ENCODE measurements at regions not wholly inside any gene's neighbourhood (a gene's known extent, or its start where the extent isn't known, plus 50 kb on each side); places are given as distances from the start of the nearest gene placed in this dataset.

DNA sequence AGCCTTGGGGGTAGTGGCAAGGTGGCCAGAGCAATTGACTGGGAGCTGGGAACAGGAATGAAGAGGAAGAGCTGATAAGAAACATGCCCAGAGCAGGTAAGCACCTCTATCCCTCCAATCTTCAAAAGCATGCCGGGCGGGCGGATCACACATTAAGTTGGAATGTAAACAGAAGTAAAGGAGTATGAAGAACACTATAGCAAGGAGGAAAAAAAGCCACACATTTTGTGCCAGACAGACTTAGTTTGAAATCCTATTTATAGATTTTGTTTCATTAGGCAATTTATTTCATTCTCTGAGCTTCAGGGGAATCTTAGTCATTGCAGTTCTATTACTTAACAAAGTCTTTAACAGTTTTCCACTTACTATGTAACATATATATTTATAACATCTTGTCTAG lies 173.9 kb upstream of the TNC start:
- H3K9ac ChIP-seq (ENCODE audit: low read depth in 1 of 2, low read length in 2 of 2): no peak overlapping the region
- H3K36me3 ChIP-seq (ENCODE audit: control insufficient read depth in 4 of 4, insufficient read depth in 3 of 4, low read depth in 1 of 4, low read length in 3 of 4): no peaks in the 10 kb centered on the region
- no peaks in the 10 kb centered on the region for H3K9me3 ChIP-seq (ENCODE audit: control insufficient read depth in 4 of 4, low read length in 3 of 4)
- H3K4me3 ChIP-seq (ENCODE audit: low read depth in 1 of 3, low read length in 3 of 3): no peak overlapping the region
- H3K27ac ChIP-seq (ENCODE audit: low read depth in 1 of 2, low read length in 2 of 2): no peak overlapping the region
- no peak for DNase-seq (ENCODE audit: low spot score)
- H3K4me1 ChIP-seq (ENCODE audit: control insufficient read depth in 4 of 4, insufficient read depth in 4 of 4, low read length in 3 of 4): no peaks in the 10 kb centered on the region
- TF ChIP-seq YY1 (IDR thresholded peaks at IDR 0.05): no peak
- no peak for TF ChIP-seq FOXA1 (IDR thresholded peaks at IDR 0.05)
- no peak for TF ChIP-seq EGR1 (IDR thresholded peaks at IDR 0.05; ENCODE audit: low read depth in 2 of 2)
- TF ChIP-seq, protein P1, sequence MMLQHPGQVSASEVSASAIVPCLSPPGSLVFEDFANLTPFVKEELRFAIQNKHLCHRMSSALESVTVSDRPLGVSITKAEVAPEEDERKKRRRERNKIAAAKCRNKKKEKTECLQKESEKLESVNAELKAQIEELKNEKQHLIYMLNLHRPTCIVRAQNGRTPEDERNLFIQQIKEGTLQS (IDR thresholded peaks at IDR 0.05): no peak
- TF ChIP-seq, protein P2, sequence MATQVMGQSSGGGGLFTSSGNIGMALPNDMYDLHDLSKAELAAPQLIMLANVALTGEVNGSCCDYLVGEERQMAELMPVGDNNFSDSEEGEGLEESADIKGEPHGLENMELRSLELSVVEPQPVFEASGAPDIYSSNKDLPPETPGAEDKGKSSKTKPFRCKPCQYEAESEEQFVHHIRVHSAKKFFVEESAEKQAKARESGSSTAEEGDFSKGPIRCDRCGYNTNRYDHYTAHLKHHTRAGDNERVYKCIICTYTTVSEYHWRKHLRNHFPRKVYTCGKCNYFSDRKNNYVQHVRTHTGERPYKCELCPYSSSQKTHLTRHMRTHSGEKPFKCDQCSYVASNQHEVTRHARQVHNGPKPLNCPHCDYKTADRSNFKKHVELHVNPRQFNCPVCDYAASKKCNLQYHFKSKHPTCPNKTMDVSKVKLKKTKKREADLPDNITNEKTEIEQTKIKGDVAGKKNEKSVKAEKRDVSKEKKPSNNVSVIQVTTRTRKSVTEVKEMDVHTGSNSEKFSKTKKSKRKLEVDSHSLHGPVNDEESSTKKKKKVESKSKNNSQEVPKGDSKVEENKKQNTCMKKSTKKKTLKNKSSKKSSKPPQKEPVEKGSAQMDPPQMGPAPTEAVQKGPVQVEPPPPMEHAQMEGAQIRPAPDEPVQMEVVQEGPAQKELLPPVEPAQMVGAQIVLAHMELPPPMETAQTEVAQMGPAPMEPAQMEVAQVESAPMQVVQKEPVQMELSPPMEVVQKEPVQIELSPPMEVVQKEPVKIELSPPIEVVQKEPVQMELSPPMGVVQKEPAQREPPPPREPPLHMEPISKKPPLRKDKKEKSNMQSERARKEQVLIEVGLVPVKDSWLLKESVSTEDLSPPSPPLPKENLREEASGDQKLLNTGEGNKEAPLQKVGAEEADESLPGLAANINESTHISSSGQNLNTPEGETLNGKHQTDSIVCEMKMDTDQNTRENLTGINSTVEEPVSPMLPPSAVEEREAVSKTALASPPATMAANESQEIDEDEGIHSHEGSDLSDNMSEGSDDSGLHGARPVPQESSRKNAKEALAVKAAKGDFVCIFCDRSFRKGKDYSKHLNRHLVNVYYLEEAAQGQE (IDR thresholded peaks at IDR 0.05): no peak
- no peak for TF ChIP-seq FOXA2 (IDR thresholded peaks at IDR 0.05)
- no peak for TF ChIP-seq HNF4A (conservative IDR thresholded peaks at IDR 0.05)
- TF ChIP-seq RAD21 (IDR thresholded peaks at IDR 0.05): no peak
- H3K27me3 ChIP-seq (ENCODE audit: control insufficient read depth in 4 of 4, insufficient read depth in 4 of 4, low read length in 3 of 4): peaks cover 0 to 5% (median 0%) of the 10 kb centered on the region in 4 donors
- 49% methylated on average over 3 of the region's 3 CpGs for WGBS

DNA sequence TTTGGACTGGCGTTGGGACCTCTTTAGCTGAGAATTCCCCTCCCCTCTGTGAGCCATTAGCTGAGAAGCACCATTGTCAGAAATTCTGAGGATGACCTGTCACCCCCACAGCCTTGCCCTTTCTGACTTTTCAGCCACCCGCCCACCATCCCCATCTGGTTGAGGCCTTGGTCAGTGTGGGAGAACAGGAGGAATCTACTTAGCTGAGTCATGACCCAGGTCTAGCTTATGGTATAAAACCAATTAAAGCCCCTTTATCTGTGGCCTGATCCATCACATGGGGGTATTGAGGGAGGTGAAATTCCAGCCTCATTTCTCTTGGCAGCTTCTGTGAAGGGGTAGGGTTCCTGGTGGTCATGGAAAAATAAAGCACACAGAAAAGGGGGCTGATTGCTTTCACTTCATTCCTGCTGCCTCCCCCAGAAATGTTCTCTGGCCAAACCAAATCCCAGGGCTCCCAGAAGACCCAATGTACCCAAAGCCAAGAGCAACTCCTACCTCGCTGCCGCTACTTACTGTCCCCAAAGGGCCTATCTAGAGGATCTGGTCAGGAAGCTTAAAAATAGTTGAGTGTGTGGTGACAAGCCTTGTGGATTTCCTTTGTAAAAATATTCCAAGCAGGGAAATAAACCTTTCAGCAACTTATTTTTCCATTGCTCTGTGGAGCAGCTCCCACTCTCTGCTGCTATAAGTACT lies 174.8 kb upstream of the TNC start:
- no peak overlapping the region for H3K27ac ChIP-seq (ENCODE audit: low read depth in 1 of 2, low read length in 2 of 2)

DNA sequence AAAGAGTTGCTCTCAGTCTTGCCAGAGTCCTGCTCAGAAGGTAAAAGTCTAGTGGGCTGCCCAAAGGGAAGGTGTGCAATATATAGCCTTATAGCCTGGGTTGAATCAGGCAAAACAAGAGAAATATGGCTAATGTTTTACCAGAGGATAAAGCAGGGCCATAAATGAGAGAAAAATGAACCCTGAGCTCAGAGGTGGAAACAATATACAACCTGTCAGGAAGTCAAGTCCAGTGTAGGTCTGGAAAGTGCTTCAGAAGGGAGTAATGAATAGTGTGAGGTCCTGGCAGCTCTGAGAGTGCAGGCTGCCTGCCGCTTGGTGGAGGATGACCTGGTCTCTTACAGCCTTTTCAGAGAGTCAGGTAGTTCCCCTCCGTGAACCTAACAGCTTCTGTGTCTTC lies 177.8 kb upstream of the TNC start:
- TF ChIP-seq RAD21 (IDR thresholded peaks at IDR 0.05) (no peak), EGR1 (IDR thresholded peaks at IDR 0.05; ENCODE audit: low read depth in 2 of 2) (no peak), FOXA2 (IDR thresholded peaks at IDR 0.05) (no peak), YY1 (IDR thresholded peaks at IDR 0.05) (no peak), JUND (IDR thresholded peaks at IDR 0.05) (no peak), HNF4A (conservative IDR thresholded peaks at IDR 0.05) (no peak), RXRA (IDR thresholded peaks at IDR 0.05) (no peak), TAF1 (conservative IDR thresholded peaks at IDR 0.05) (no peak)
- TF ChIP-seq, protein P3, sequence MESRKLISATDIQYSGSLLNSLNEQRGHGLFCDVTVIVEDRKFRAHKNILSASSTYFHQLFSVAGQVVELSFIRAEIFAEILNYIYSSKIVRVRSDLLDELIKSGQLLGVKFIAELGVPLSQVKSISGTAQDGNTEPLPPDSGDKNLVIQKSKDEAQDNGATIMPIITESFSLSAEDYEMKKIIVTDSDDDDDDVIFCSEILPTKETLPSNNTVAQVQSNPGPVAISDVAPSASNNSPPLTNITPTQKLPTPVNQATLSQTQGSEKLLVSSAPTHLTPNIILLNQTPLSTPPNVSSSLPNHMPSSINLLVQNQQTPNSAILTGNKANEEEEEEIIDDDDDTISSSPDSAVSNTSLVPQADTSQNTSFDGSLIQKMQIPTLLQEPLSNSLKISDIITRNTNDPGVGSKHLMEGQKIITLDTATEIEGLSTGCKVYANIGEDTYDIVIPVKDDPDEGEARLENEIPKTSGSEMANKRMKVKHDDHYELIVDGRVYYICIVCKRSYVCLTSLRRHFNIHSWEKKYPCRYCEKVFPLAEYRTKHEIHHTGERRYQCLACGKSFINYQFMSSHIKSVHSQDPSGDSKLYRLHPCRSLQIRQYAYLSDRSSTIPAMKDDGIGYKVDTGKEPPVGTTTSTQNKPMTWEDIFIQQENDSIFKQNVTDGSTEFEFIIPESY (IDR thresholded peaks at IDR 0.05): no peak
- TF ChIP-seq, protein P4, sequence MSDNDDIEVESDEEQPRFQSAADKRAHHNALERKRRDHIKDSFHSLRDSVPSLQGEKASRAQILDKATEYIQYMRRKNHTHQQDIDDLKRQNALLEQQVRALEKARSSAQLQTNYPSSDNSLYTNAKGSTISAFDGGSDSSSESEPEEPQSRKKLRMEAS (IDR thresholded peaks at IDR 0.05): no peak
- Histone ChIP-seq H3K9me3 (ENCODE audit: control insufficient read depth in 4 of 4, low read length in 3 of 4) (no peaks in the 10 kb centered on the region), H3K4me3 (ENCODE audit: low read depth in 1 of 3, low read length in 3 of 3) (no peak overlapping the region), H3K4me1 (ENCODE audit: control insufficient read depth in 4 of 4, insufficient read depth in 4 of 4, low read length in 3 of 4) (no peaks in the 10 kb centered on the region), H3K9ac (ENCODE audit: low read depth in 1 of 2, low read length in 2 of 2) (no peak overlapping the region), H3K27ac (ENCODE audit: low read depth in 1 of 2, low read length in 2 of 2) (no peak overlapping the region), H3K27me3 (ENCODE audit: control insufficient read depth in 4 of 4, insufficient read depth in 4 of 4, low read length in 3 of 4) (peaks cover 0 to 9% (median 0%) of the 10 kb centered on the region in 4 donors), H3K36me3 (ENCODE audit: control insufficient read depth in 4 of 4, insufficient read depth in 3 of 4, low read depth in 1 of 4, low read length in 3 of 4) (no peaks in the 10 kb centered on the region)
- DNase-seq (ENCODE audit: low spot score): no peak
- 67% methylated on average over 2 of the region's 2 CpGs for WGBS

More for the DNA sequence above, 174.8 kb upstream of the TNC start:
- H3K9ac ChIP-seq (ENCODE audit: low read depth in 1 of 2, low read length in 2 of 2): no peak overlapping the region
- peaks cover 0 to 9% (median 0%) of the 10 kb centered on the region in 4 donors for H3K27me3 ChIP-seq (ENCODE audit: control insufficient read depth in 4 of 4, insufficient read depth in 4 of 4, low read length in 3 of 4)
- H3K36me3 ChIP-seq (ENCODE audit: control insufficient read depth in 4 of 4, insufficient read depth in 3 of 4, low read depth in 1 of 4, low read length in 3 of 4): no peaks in the 10 kb centered on the region
- H3K4me3 ChIP-seq (ENCODE audit: low read depth in 1 of 3, low read length in 3 of 3): no peak overlapping the region
- no peaks in the 10 kb centered on the region for H3K9me3 ChIP-seq (ENCODE audit: control insufficient read depth in 4 of 4, low read length in 3 of 4)
- no peaks in the 10 kb centered on the region for H3K4me1 ChIP-seq (ENCODE audit: control insufficient read depth in 4 of 4, insufficient read depth in 4 of 4, low read length in 3 of 4)
- no peak for TF ChIP-seq TAF1 (conservative IDR thresholded peaks at IDR 0.05)
- no peak for TF ChIP-seq HNF4G (IDR thresholded peaks at IDR 0.05)
- no peak for DNase-seq (ENCODE audit: low spot score)
- WGBS: 72% methylated on average over 4 of the region's 4 CpGs

All from liver (tissue), 7 donors.